ENCODE measurements at regions not wholly inside any gene's neighbourhood (a gene's known extent, or its start where the extent isn't known, plus 50 kb on each side); places are given as distances from the start of the nearest gene placed in this dataset.

DNA sequence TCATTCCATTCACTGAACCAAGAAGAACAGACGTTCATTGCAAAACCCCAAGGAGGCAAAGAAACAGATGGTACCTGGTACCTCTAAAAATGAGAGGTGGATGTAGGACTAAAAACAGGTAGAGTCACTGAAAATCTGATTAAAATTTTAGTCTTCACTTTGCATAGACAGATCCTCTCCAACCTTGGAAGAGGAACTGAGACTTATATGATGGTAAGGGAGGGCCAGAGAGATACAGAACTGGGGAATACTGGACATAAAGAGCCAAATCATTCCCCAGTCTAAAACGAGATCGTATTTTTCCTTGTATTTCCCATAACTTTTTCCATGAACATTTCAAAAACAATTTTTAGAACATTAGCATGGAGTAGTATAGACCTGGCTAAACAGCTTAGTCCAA, 59.7 kb upstream of the SPOPL start:
- DNase-seq (ENCODE audit: low spot score) = no peak

GRCh38 chr2:138444411-138444810, 57.2 kb upstream of the SPOPL start:
- DNase-seq (ENCODE audit: low spot score) = no peak

GRCh38 chr2:138445227-138445626, 56.3 kb upstream of the SPOPL start:
- DNase-seq (ENCODE audit: low spot score) = no peak

GRCh38 chr2:138446043-138446442, 55.5 kb upstream of the SPOPL start:
- DNase-seq (ENCODE audit: low spot score) = no peak

- no peak for DNase-seq (ENCODE audit: low spot score)
Observed at GRCh38 chr2:138447889-138448570, 53.5 kb upstream of the SPOPL start.
